ENCODE measurements at regions not wholly inside any gene's neighbourhood (a gene's known extent, or its start where the extent isn't known, plus 50 kb on each side); places are given as distances from the start of the nearest gene placed in this dataset.
A peak's percentile ranks its signal among the peaks of the same experiment; 100 is the strongest.
"Not testable (repeated sequence)": the region's sequence is repeated elsewhere in the genome, so short reads cannot be mapped to it uniquely, and the experiment has no call there.

GRCh38 chrX:66731398-66731797 lies 92.5 kb upstream of the EDA2R start:
- Mint-ChIP-seq H3K27ac (ENCODE audit: low read depth, unreplicated experiment) (no peak overlapping the region), H3K27me3 (ENCODE audit: insufficient read depth, unreplicated experiment) (no peaks in the 10 kb centered on the region), H3K9me3 (ENCODE audit: unreplicated experiment) (peaks cover 6% of the 10 kb centered on the region), H3K36me3 (ENCODE audit: insufficient read depth, unreplicated experiment) (no peaks in the 10 kb centered on the region), H3K4me3 (ENCODE audit: unreplicated experiment) (no peak overlapping the region), H3K4me1 (ENCODE audit: insufficient read depth, unreplicated experiment) (no peaks in the 10 kb centered on the region)
- intact Hi-C loops (cut with micrococcal nuclease), result loop anchor here (1.0 to 5.0 kb wide), 2 partner anchors 1149 to 1416 kb away; no protein-coding TSS in a partner anchor
- ChIA-PET POLR2A (no interaction called here), CTCF (interaction anchor here (0.5 to 6.3 kb wide), 22 partner anchors 14 to 1395 kb away, joined by 3 to 143 read pairs (median 4); no protein-coding TSS in a partner anchor)
- peak; percentile 49 for DNase-seq (ENCODE audit: unreplicated experiment)
- TF ChIP-seq CTCF (IDR thresholded peaks at IDR 0.05; ENCODE audit: unreplicated experiment), result peak; percentile 40
- BruUV-seq (replicated peaks), result no TSS peak

GRCh38 chrX:66728818-66729271 lies 90.0 kb upstream of the EDA2R start:
- peak overlapping the region; percentile 84 for H3K4me3 Mint-ChIP-seq (ENCODE audit: unreplicated experiment)
- no TSS peak for BruUV-seq (replicated peaks)
- ChIA-PET POLR2A (interaction anchor here (0.8 kb wide), 1 partner anchor 528 kb away, joined by 3 read pairs; no protein-coding TSS in a partner anchor), CTCF (interaction anchor here (0.6 to 6.3 kb wide), 58 partner anchors 8 to 1443 kb away, joined by 3 to 143 read pairs (median 4); partner anchors contain the start of gene EDA2R)
- intact Hi-C loops (cut with micrococcal nuclease), result loop anchor here (1.0 to 10.0 kb wide), 5 partner anchors 52 to 984 kb away; no protein-coding TSS in a partner anchor
- no peaks in the 10 kb centered on the region for H3K27me3 Mint-ChIP-seq (ENCODE audit: insufficient read depth, unreplicated experiment)
- H3K27ac Mint-ChIP-seq (ENCODE audit: low read depth, unreplicated experiment), result peak overlapping the region; percentile 89
- H3K36me3 Mint-ChIP-seq (ENCODE audit: insufficient read depth, unreplicated experiment), result no peaks in the 10 kb centered on the region
- TF ChIP-seq CTCF (IDR thresholded peaks at IDR 0.05; ENCODE audit: unreplicated experiment), result peak; percentile 47
- peaks cover 6% of the 10 kb centered on the region for H3K9me3 Mint-ChIP-seq (ENCODE audit: unreplicated experiment)
- no peaks in the 10 kb centered on the region for H3K4me1 Mint-ChIP-seq (ENCODE audit: insufficient read depth, unreplicated experiment)
- DNase-seq (ENCODE audit: unreplicated experiment), result peak; percentile 69

- H3K9me3 Mint-ChIP-seq (ENCODE audit: unreplicated experiment), result peaks cover 21% of the 10 kb centered on the region
- no peak overlapping the region for H3K27ac Mint-ChIP-seq (ENCODE audit: low read depth, unreplicated experiment)
- no TSS peak for BruUV-seq (replicated peaks)
- POLR2A ChIA-PET, result no interaction called here
- CTCF ChIA-PET, result interaction anchor here (3.2 kb wide), 1 partner anchor 10 kb away, joined by 26 read pairs; no protein-coding TSS in a partner anchor
- no peak overlapping the region for H3K4me3 Mint-ChIP-seq (ENCODE audit: unreplicated experiment)
- no peaks in the 10 kb centered on the region for H3K36me3 Mint-ChIP-seq (ENCODE audit: insufficient read depth, unreplicated experiment)
- intact Hi-C loops (cut with micrococcal nuclease), result no loop called here
- no peak for TF ChIP-seq CTCF (IDR thresholded peaks at IDR 0.05; ENCODE audit: unreplicated experiment)
- DNase-seq (ENCODE audit: unreplicated experiment), result no peak
- H3K27me3 Mint-ChIP-seq (ENCODE audit: insufficient read depth, unreplicated experiment), result no peaks in the 10 kb centered on the region
- no peaks in the 10 kb centered on the region for H3K4me1 Mint-ChIP-seq (ENCODE audit: insufficient read depth, unreplicated experiment)
Measured at GRCh38 chrX:66717926-66718325, 79.0 kb upstream of the EDA2R start.

GRCh38 chrX:66698273-66699204 lies 59.7 kb upstream of the EDA2R start:
- CTCF ChIA-PET, result interaction anchor here (1.0 to 1.6 kb wide), 2 partner anchors 30 to 58 kb away, joined by 4 to 5 read pairs; no protein-coding TSS in a partner anchor
- Mint-ChIP-seq H3K4me1 (ENCODE audit: insufficient read depth, unreplicated experiment) (no peaks in the 10 kb centered on the region), H3K27ac (ENCODE audit: low read depth, unreplicated experiment) (no peak overlapping the region), H3K27me3 (ENCODE audit: insufficient read depth, unreplicated experiment) (no peaks in the 10 kb centered on the region), H3K36me3 (ENCODE audit: insufficient read depth, unreplicated experiment) (no peaks in the 10 kb centered on the region), H3K9me3 (ENCODE audit: unreplicated experiment) (peaks cover 14% of the 10 kb centered on the region), H3K4me3 (ENCODE audit: unreplicated experiment) (no peak overlapping the region)
- BruUV-seq (replicated peaks), result no TSS peak
- TF ChIP-seq CTCF (IDR thresholded peaks at IDR 0.05; ENCODE audit: unreplicated experiment), result no peak
- POLR2A ChIA-PET, result no interaction called here
- intact Hi-C loops (cut with micrococcal nuclease), result no loop called here
- no peak for DNase-seq (ENCODE audit: unreplicated experiment)

- H3K36me3 Mint-ChIP-seq (ENCODE audit: insufficient read depth, unreplicated experiment); BruUV-seq (replicated peaks); intact Hi-C loops (cut with micrococcal nuclease): not testable (repeated sequence)
Measured at GRCh38 chrX:66692512-66692911, 53.6 kb upstream of the EDA2R start.

More at GRCh38 chrX:66692512-66692911, 53.6 kb upstream of the EDA2R start:
- H3K4me3 Mint-ChIP-seq (ENCODE audit: unreplicated experiment); POLR2A ChIA-PET; H3K4me1 Mint-ChIP-seq (ENCODE audit: insufficient read depth, unreplicated experiment); H3K27me3 Mint-ChIP-seq (ENCODE audit: insufficient read depth, unreplicated experiment); DNase-seq (ENCODE audit: unreplicated experiment); H3K27ac Mint-ChIP-seq (ENCODE audit: low read depth, unreplicated experiment): not testable (repeated sequence)
- H3K9me3 Mint-ChIP-seq (ENCODE audit: unreplicated experiment), result peaks cover 30% of the 10 kb centered on the region
- CTCF ChIA-PET, result interaction anchor here (1.5 kb wide), 1 partner anchor 36 kb away, joined by 4 read pairs; no protein-coding TSS in a partner anchor
